Thyroid gland (tissue), 4 donors: ENCODE measurements at regions not wholly inside any gene's neighbourhood (a gene's known extent, or its start where the extent isn't known, plus 50 kb on each side); places are given as distances from the start of the nearest gene placed in this dataset.
A peak's percentile ranks its signal among the peaks of the same experiment; 100 is the strongest.

Experiments
- DNase-seq, 2 donors: peaks; one replicate each; pipeline ENCODE4 v3.0.0-alpha.2; 2019
- H3K27ac ChIP-seq, 3 donors: fragments of 200-600 bp; sonication (generic); 1 replicate in 2 of 3; 2 replicates in 1 of 3; pipeline ENCODE4 v1.5.1; 2016 to 2019; ENCODE audit warnings: mild to moderate bottlenecking in 1 of 3, moderate library complexity in 1 of 3
- H3K27me3 ChIP-seq: fragments of 200-600 bp; sonication (generic); one replicate; pipeline ENCODE4 v1.5.1; 2019
- H3K36me3 ChIP-seq, 2 donors: fragments of 200-600 bp; sonication (generic); one replicate each; pipeline ENCODE4 v1.5.1; 2016 to 2019
- H3K4me1 ChIP-seq, 2 donors: fragments of 200-600 bp; sonication (generic); one replicate each; pipeline ENCODE4 v1.5.1; 2017 to 2019
- H3K4me3 ChIP-seq, 3 donors: fragments of 200-600 bp; sonication (generic); replicated peaks in 1 of 3; 1 replicate in 2 of 3; 2 replicates in 1 of 3; pipeline ENCODE4 v1.5.1; 2016; ENCODE audit warnings: mild to moderate bottlenecking in 1 of 3
- H3K9me3 ChIP-seq: fragments of 200-600 bp; sonication (generic); one replicate; pipeline ENCODE4 v1.5.1; 2017
- CTCF ChIP-seq, 6 experiments: fragments of 200-600 bp in 3 of 6; fragments of 450-650 bp in 3 of 6; sonication (generic) in 3 of 6; IDR thresholded peaks; one replicate each; pipeline ENCODE4 v1.5.1; 2016 to 2019; ENCODE audit warnings: antibody characterized with exemption in 6 of 6, mild to moderate bottlenecking in 2 of 6, inconsistent platforms in 1 of 6, moderate library complexity in 1 of 6
- POLR2A ChIP-seq, 2 donors: fragments of 450-650 bp; IDR thresholded peaks; one replicate each; pipeline ENCODE4 v1.6.1; 2017; ENCODE audit warnings: antibody characterized with exemption in 2 of 2, mild to moderate bottlenecking in 2 of 2, moderate library complexity in 1 of 2
- WGBS, 2 donors: methylation state at CpG; one replicate each; pipeline ENCODE4 v1.1.5; 2017; 5-methylcytosine and 5-hydroxymethylcytosine counted together
- intact Hi-C: fragments of 100-400 bp; cut with DNase I; formaldehyde crosslinking; loops from one replicate; pipeline ENCODE4 v1.15.1; 2023

GRCh38 chr16:11464241-11464640 is 119.0 kb downstream of the RMI2 start:
- 71 to 81% methylated on average over 9 of the region's 9 CpGs for WGBS, 2 donors
- Histone ChIP-seq H3K9me3 (no peaks in the 10 kb centered on the region), H3K4me3 (no peak overlapping the region), H3K27ac (no peak overlapping the region), H3K27me3 (no peaks in the 10 kb centered on the region), H3K36me3 (no peaks in the 10 kb centered on the region), H3K4me1 (peaks cover 9 to 21% of the 10 kb centered on the region in 2 donors)
- no peak for DNase-seq
- TF ChIP-seq CTCF (IDR thresholded peaks at IDR 0.05) = no peak
- no peak for TF ChIP-seq POLR2A (IDR thresholded peaks at IDR 0.05)
- intact Hi-C loops = no loop called here

GRCh38 chr16:11465675-11466074 is 120.4 kb downstream of the RMI2 start:
- no peaks in the 10 kb centered on the region for H3K27me3 ChIP-seq
- no peaks in the 10 kb centered on the region for H3K9me3 ChIP-seq
- no peak for TF ChIP-seq CTCF (IDR thresholded peaks at IDR 0.05)
- TF ChIP-seq POLR2A (IDR thresholded peaks at IDR 0.05) = no peak
- H3K4me1 ChIP-seq = peaks cover 9 to 21% of the 10 kb centered on the region in 2 donors
- H3K4me3 ChIP-seq = no peak overlapping the region
- no peak for DNase-seq
- H3K36me3 ChIP-seq = no peaks in the 10 kb centered on the region
- H3K27ac ChIP-seq = peak overlapping the region in 2 of 3 donors; percentile 36 to 53
- intact Hi-C loops = no loop called here
- 59 to 78% methylated on average over 4 to 5 of the region's 5 CpGs for WGBS, 2 donors

- intact Hi-C loops = no loop called here
- Histone ChIP-seq H3K27ac (no peak overlapping the region), H3K9me3 (no peaks in the 10 kb centered on the region), H3K4me3 (no peak overlapping the region), H3K4me1 (no peaks in the 10 kb centered on the region), H3K36me3 (no peaks in the 10 kb centered on the region), H3K27me3 (no peaks in the 10 kb centered on the region)
- no peak for DNase-seq
- WGBS, 2 donors = 92 to 93% methylated on average over 17 of the region's 17 CpGs
- TF ChIP-seq POLR2A (IDR thresholded peaks at IDR 0.05) (no peak), CTCF (IDR thresholded peaks at IDR 0.05) (no peak)
These were observed 115.9 kb downstream of the LITAF start for GRCh38 chr16:11470676-11471415.

GRCh38 chr16:11471548-11471947 is 115.2 kb downstream of the LITAF start:
- no peak for DNase-seq
- Histone ChIP-seq H3K27ac (no peak overlapping the region), H3K36me3 (no peaks in the 10 kb centered on the region), H3K27me3 (no peaks in the 10 kb centered on the region), H3K4me1 (no peaks in the 10 kb centered on the region), H3K4me3 (no peak overlapping the region), H3K9me3 (no peaks in the 10 kb centered on the region)
- 77 to 86% methylated on average over 2 to 12 of the region's 12 CpGs for WGBS, 2 donors
- intact Hi-C loops = no loop called here
- TF ChIP-seq CTCF (IDR thresholded peaks at IDR 0.05) = no peak
- no peak for TF ChIP-seq POLR2A (IDR thresholded peaks at IDR 0.05)

GRCh38 chr16:11472410-11472809 is 114.3 kb downstream of the LITAF start:
- no peak for TF ChIP-seq CTCF (IDR thresholded peaks at IDR 0.05)
- TF ChIP-seq POLR2A (IDR thresholded peaks at IDR 0.05) = no peak
- no peaks in the 10 kb centered on the region for H3K4me1 ChIP-seq
- 87 to 95% methylated on average over 4 of the region's 4 CpGs for WGBS, 2 donors
- intact Hi-C loops = no loop called here
- no peaks in the 10 kb centered on the region for H3K36me3 ChIP-seq
- no peak overlapping the region for H3K27ac ChIP-seq
- no peak overlapping the region for H3K4me3 ChIP-seq
- no peaks in the 10 kb centered on the region for H3K27me3 ChIP-seq
- no peak for DNase-seq
- no peaks in the 10 kb centered on the region for H3K9me3 ChIP-seq
